ENCODE measurements at regions not wholly inside any gene's neighbourhood (a gene's known extent, or its start where the extent isn't known, plus 50 kb on each side); places are given as distances from the start of the nearest gene placed in this dataset.

- TF ChIP-seq CTCF (IDR thresholded peaks at IDR 0.05): no peak
- DNase-seq: no peak
- no peak overlapping the region for H3K4me3 Mint-ChIP-seq
Measured at GRCh38 chr15:36330598-36330997, 248.8 kb upstream of the CDIN1 start.

GRCh38 chr15:36331531-36332275, 247.7 kb upstream of the CDIN1 start:
- no peak for TF ChIP-seq CTCF (IDR thresholded peaks at IDR 0.05)
- Mint-ChIP-seq H3K4me1 (peaks cover 39% of the 10 kb centered on the region), H3K27ac (peak overlapping the region; percentile 29), H3K4me3 (no peak overlapping the region), H3K36me3 (ENCODE audit: low read depth) (peaks cover 27% of the 10 kb centered on the region), H3K27me3 (ENCODE audit: low read depth, poor library complexity) (peaks cover 4% of the 10 kb centered on the region), H3K9me3 (peaks cover 35% of the 10 kb centered on the region)
- no peak for DNase-seq

More at GRCh38 chr15:36330598-36330997, 248.8 kb upstream of the CDIN1 start:
- Mint-ChIP-seq H3K27ac (no peak overlapping the region), H3K27me3 (ENCODE audit: low read depth, poor library complexity) (peaks cover 4% of the 10 kb centered on the region), H3K36me3 (ENCODE audit: low read depth) (peaks cover 27% of the 10 kb centered on the region), H3K9me3 (peaks cover 35% of the 10 kb centered on the region), H3K4me1 (peaks cover 39% of the 10 kb centered on the region)

- H3K27me3 Mint-ChIP-seq (ENCODE audit: low read depth, poor library complexity): peaks cover 4% of the 10 kb centered on the region
- H3K27ac Mint-ChIP-seq: peak overlapping the region; percentile 29
- H3K36me3 Mint-ChIP-seq (ENCODE audit: low read depth): peaks cover 27% of the 10 kb centered on the region
- no peak for TF ChIP-seq CTCF (IDR thresholded peaks at IDR 0.05)
- peaks cover 39% of the 10 kb centered on the region for H3K4me1 Mint-ChIP-seq
- no peak for DNase-seq
- peaks cover 35% of the 10 kb centered on the region for H3K9me3 Mint-ChIP-seq
- no peak overlapping the region for H3K4me3 Mint-ChIP-seq
Measured at GRCh38 chr15:36332301-36332700, 247.1 kb upstream of the CDIN1 start.

GRCh38 chr15:36332896-36333295, 246.5 kb upstream of the CDIN1 start:
- peaks cover 39% of the 10 kb centered on the region for H3K4me1 Mint-ChIP-seq
- peaks cover 27% of the 10 kb centered on the region for H3K36me3 Mint-ChIP-seq (ENCODE audit: low read depth)
- no peak for DNase-seq
- peaks cover 35% of the 10 kb centered on the region for H3K9me3 Mint-ChIP-seq
- no peak for TF ChIP-seq CTCF (IDR thresholded peaks at IDR 0.05)
- peak overlapping the region; percentile 16 for H3K27ac Mint-ChIP-seq
- no peak overlapping the region for H3K4me3 Mint-ChIP-seq
- peaks cover 4% of the 10 kb centered on the region for H3K27me3 Mint-ChIP-seq (ENCODE audit: low read depth, poor library complexity)

GRCh38 chr15:36334059-36334458, 245.4 kb upstream of the CDIN1 start:
- peaks cover 39% of the 10 kb centered on the region for H3K4me1 Mint-ChIP-seq
- no peak for DNase-seq
- no peak overlapping the region for H3K4me3 Mint-ChIP-seq
- H3K9me3 Mint-ChIP-seq: peaks cover 24% of the 10 kb centered on the region
- H3K27me3 Mint-ChIP-seq (ENCODE audit: low read depth, poor library complexity): peaks cover 4% of the 10 kb centered on the region
- H3K36me3 Mint-ChIP-seq (ENCODE audit: low read depth): peaks cover 23% of the 10 kb centered on the region
- TF ChIP-seq CTCF (IDR thresholded peaks at IDR 0.05): no peak
- H3K27ac Mint-ChIP-seq: peak overlapping the region; percentile 96

GRCh38 chr15:36335224-36335623, 244.2 kb upstream of the CDIN1 start:
- Mint-ChIP-seq H3K4me1 (peaks cover 39% of the 10 kb centered on the region), H3K27me3 (ENCODE audit: low read depth, poor library complexity) (peaks cover 4% of the 10 kb centered on the region), H3K36me3 (ENCODE audit: low read depth) (peaks cover 23% of the 10 kb centered on the region), H3K9me3 (peaks cover 24% of the 10 kb centered on the region), H3K4me3 (no peak overlapping the region), H3K27ac (no peak overlapping the region)
- no peak for DNase-seq
- no peak for TF ChIP-seq CTCF (IDR thresholded peaks at IDR 0.05)
